Bronchial epithelial cell (primary cell): ENCODE measurements at regions not wholly inside any gene's neighbourhood (a gene's known extent, or its start where the extent isn't known, plus 50 kb on each side); places are given as distances from the start of the nearest gene placed in this dataset.

Experiments used
- DNase-seq: peaks from one replicate; pipeline ENCODE4 v3.0.0-alpha.2; 2010; ENCODE audit warnings: low read depth
- FAIRE-seq: peaks from 2 replicates; lab custom pipeline; 2011; peaks lifted over from hg19 to GRCh38; lab: Jason Lieb, UNC
- H3K27me3 ChIP-seq: 2 replicates; pipeline ENCODE4 v1.5.1; 2011; ENCODE audit warnings: low read length; ENCODE audit not compliant: control insufficient read depth, insufficient read depth
- H3K36me3 ChIP-seq: 2 replicates; pipeline ENCODE4 v1.5.1; 2011; ENCODE audit warnings: low read length; ENCODE audit not compliant: control insufficient read depth, insufficient read depth
- H3K4me3 ChIP-seq: 2 replicates; pipeline ENCODE4 v1.5.1; 2011; ENCODE audit warnings: mild to moderate bottlenecking, low read depth, low read length, control low read depth
- CTCF ChIP-seq: IDR thresholded peaks from 2 replicates; pipeline ENCODE4 v1.5.1; 2011; ENCODE audit warnings: mild to moderate bottlenecking, moderate library complexity, low read length, control low read depth, inconsistent platforms; ENCODE audit not compliant: insufficient read depth, severe bottlenecking

GRCh38 chr2:220781622-220782241 lies 790.4 kb downstream of the EPHA4 start:
- FAIRE-seq (no peak), DNase-seq (no peak)
- Histone ChIP-seq H3K27me3 (no peaks in the 10 kb centered on the region), H3K36me3 (no peaks in the 10 kb centered on the region), H3K4me3 (no peak overlapping the region)
- no peak for TF ChIP-seq CTCF

DNA sequence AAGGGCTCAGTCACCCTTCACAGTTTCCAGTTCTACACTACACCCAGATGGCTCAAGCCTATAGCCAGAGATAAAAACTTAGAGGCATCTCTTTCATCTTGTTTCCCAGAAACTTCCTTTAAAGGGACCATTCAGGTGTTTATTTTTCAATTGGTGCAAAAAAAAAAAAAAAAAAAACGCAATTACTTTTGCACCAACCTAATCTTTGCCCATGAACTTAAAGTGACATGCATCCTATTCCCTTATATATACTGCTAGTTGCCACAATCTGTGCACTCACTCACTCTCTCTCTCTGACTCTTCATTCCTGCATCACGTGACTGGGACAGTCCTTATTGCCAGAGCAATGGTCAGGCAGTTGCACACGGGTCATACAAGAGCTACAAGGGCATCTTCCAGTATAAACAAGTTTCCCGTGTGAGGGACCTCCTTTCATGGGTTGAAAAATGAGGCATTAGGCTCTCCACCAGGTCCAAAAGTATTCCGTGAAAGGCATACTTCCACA lies 789.4 kb downstream of the EPHA4 start:
- Histone ChIP-seq H3K27me3 (no peaks in the 10 kb centered on the region), H3K4me3 (no peak overlapping the region), H3K36me3 (no peaks in the 10 kb centered on the region)
- no peak for TF ChIP-seq CTCF
- FAIRE-seq (no peak), DNase-seq (no peak)

- FAIRE-seq: no peak
- Histone ChIP-seq H3K4me3 (no peak overlapping the region), H3K27me3 (no peaks in the 10 kb centered on the region), H3K36me3 (no peaks in the 10 kb centered on the region)
- no peak for TF ChIP-seq CTCF
- no peak for DNase-seq
Measured at GRCh38 chr2:220783671-220784070, 788.4 kb downstream of the EPHA4 start.

GRCh38 chr2:220785178-220785577 lies 786.9 kb downstream of the EPHA4 start:
- DNase-seq (peak; percentile 92), FAIRE-seq (no peak)
- no peaks in the 10 kb centered on the region for H3K36me3 ChIP-seq
- TF ChIP-seq CTCF: no peak
- H3K4me3 ChIP-seq: no peak overlapping the region
- H3K27me3 ChIP-seq: no peaks in the 10 kb centered on the region

DNA sequence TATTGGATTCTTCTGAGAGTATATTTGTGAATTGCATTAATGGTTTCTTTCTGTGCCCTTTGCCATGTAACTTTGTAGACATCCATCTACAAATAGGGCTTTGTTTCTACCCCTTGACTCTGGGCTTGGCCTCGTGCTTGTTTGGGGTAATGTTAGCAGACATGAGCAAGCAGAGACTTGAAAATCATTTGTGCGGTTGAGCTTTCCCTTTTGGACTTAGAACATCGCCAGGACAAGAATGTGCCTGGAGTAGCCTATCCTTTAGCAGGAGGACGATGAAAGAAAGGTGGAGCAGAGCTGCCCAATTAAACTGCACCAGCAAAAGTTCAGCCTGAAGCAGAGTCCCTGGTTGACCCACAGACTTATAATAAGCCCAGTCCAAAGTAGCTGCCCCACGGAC lies 785.9 kb downstream of the EPHA4 start:
- no peaks in the 10 kb centered on the region for H3K27me3 ChIP-seq
- FAIRE-seq: no peak

More for the DNA sequence above, 785.9 kb downstream of the EPHA4 start:
- Histone ChIP-seq H3K36me3 (no peaks in the 10 kb centered on the region), H3K4me3 (no peak overlapping the region)
- peak; percentile 92 for DNase-seq
- TF ChIP-seq CTCF: no peak
